ENCODE measurements at regions not wholly inside any gene's neighbourhood (a gene's known extent, or its start where the extent isn't known, plus 50 kb on each side); places are given as distances from the start of the nearest gene placed in this dataset.
"Not testable (repeated sequence)": the region's sequence is repeated elsewhere in the genome, so short reads cannot be mapped to it uniquely, and the experiment has no call there.

DNA sequence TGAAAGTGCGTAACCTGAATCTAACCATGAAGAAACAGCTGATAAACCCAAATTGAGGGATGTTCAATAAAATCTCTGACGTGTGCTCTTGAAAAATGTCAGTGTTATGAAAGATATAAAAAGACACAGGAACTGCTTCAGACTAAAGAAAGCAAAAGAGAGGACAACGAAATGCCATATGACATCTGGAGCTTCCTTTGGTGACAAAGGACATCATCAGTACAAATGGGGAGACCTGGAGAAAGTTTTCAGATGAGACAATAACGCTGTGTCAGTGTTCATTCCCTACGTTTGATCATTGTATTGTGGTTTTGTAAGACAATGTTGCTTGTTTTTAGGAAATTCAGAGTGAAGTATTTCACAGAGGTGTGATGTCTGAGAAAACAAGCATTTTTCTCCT is 125.9 kb upstream of the MAP1LC3B2 start:
- no peak for DNase-seq

DNA sequence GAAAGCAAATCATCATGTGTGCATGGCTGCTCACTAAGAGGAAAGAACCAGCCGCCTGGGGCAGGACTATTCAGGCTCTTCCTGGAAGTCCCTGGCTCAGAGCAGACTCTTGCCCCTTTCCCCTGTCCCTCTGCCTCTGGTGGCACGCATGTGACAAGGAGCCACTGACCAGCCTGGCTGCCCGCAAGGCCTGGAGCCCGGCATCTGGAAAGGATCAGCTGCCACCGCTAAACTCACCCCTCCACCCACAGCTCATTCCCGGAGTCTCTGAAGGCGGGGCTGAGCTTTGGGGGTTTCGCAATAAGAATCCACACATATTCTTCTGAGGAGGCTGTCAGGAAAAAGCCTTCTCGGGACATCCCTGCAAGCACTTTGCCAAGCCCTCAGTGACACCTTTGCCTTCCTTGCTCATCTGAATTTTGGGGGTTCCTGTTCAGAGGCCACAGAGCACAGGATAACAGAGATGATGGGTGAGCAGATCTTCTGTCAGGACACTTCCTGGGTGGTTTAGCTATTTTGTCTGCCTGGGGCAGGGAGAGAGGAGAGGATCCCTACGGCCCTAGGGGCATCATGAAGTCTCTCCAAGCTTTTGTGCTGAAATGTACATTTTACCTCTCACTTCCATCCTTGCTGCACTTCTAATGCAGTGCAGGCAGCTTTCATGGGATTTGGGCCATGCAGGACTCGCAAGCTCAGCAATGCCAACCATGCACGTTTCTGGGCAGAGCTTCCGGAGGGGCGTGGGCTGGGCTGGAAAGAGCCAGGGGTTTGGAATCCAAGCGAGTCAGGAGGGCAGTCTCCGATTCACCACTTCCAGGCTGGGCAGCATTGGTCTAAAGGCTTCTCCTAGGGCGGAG is 124.8 kb upstream of the MAP1LC3B2 start:
- DNase-seq: no peak

DNA sequence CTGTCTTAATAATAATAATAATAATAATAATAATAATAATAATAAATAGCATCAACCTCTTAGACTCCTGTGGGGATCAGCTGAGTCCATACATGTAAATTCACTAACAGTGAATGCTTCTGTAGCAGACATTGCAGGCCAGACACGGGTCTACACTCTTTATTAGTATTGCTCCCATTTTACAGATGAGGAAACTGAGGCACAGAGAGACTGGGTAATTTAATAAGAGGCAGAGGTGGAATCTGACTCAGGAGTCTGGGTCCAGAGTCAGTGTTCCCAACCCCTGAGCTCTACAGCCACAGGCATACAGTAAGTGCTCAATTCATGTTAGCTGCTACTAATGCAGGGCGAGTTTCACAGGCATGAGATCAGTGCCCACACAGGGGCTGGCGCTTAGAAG is 123.2 kb upstream of the MAP1LC3B2 start:
- no peak for DNase-seq

DNA sequence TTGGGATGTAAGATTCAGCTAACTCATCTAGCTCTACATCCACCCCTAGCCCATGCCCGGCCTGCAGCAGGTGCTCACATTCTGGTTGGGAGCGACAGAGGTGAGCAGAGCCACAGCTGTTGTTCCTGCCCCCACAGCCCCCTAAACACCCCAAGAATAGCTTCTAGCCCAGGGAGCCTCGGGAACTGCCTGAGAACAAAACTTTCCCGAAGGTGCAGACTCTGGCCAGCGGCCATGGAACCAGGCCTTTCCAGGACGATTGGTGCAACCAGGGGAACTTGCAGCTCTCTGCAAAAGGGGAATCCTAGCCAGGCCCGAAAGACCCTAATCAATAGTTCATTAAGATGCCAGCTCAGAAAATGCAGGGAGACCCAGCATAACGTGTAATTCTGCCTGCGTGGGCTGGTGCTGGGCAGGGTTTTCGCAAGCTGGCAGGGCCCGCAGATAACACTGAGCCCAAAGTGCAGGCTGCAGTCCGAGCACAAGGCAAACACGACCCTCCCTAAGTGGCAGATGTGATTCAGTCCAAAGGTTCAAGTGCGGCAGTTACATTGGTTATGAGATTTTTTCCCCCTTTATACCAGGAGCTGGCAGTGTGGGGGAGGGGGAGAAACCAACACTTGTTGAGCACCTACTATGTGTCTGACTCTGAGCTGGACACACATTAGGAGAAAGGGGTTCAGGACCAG is 122.5 kb upstream of the MAP1LC3B2 start:
- DNase-seq: no peak

DNA sequence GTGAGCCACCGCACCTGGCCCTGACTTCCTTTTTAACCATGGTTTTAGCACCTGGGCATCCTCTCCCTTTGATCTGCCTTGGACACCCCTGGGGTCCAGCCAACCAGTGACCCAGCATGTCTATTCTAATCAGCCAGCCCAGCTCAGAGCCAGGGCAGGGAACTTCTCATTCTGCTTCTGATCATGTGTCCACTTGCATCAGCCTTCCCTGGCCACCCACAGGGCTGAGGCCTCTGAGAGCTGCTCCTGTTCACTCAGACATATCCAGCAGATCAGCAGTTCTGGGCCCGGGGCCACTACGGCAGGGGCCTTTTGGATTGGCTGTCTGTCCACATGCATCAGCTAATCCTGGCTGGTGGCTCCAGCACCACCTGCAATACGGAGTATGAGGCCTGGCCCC is 117.9 kb upstream of the MAP1LC3B2 start:
- DNase-seq: no peak

DNA sequence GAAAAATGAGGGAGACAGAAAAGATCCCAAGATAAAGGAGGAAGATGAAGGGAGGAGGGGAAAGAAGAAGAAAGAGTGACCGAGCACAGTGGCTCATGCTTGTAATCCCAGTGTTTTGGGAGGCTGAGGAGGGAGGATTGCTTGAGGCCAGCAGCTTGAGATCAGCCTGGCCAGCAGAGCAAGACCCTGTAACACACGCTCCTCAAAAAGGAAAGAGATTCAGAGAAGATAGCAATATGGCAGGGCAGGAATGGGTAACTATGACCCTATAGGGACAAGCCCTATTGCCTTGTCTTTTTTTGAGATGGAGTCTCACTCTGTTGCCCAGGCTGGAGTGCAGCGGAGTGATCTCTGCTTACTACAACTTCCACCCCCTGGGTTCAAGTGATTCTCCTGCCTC is 116.9 kb upstream of the MAP1LC3B2 start:
- no peak for DNase-seq

DNA sequence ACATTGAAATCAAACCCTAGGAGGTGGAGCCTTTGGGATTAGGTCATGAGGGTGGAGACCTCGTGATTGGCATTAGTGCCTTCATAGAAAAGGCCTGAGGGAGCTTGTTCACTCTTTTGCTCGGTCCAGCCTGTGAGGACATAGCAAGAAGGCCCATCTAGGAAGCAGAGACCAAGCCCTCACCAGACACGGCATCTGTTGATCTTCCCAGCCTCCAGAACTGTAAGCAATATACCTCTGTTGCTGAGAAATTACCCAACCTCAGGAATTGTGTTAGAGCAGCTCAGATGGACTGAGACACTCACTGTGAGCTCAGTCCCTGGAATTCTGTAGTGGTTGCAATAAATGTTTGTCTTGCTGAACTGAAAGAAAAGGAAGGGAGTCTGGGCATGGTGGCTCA is 116.2 kb upstream of the MAP1LC3B2 start:
- DNase-seq: no peak

DNA sequence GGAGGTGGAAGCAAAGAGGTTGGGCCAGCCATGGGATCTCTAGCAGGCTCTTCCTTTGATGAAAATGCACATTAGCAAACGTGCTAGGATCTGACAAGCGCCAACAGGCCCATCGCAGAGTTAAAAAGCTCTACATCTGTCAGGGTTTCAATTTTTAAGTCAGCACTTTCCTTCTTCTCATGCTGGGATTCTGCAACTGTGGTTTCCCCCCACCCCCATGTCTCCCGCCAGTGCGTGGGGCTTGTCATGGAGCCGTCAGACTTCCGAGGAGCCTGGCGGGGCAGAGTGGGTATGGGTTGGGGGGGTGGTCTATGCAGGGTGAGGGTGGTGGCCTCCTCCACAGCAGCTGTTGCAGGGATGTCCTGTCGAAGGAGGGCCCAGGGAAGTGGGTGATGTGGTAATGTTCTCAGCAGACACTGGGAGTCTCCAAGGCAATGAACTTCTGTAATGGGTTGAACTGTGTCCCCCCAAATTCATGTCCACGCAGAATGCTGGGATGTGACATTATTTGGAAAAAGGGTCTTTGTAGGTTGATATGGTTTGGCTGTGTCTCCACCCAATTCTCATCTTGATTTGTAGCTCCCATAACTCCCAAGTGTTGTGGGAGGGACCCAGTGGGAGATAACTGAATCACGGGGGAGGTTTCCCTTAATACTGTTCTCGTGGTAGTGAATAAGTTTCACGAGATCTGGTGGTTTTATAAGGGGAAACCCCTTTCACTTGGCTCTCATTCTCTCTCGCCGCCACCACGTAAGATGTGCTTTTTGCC is 115.2 kb upstream of the MAP1LC3B2 start:
- peak; percentile 47 for DNase-seq

DNA sequence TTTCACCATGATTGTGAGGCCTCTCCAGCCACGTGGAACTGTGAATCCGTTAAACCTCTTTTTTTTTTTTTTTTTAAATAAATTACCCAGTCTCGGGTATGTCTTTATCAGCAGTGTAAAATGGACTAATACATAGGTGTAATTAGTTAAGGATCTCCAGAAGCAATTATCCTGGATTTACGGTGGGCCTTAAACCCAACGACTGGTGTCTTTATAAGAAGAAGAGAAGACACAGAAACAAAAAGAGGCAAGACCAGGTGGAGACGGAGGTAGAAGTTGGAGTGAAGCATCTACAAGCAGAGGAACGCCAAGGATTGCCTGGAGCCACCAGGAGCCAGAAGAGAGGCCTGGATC is 114.6 kb upstream of the MAP1LC3B2 start:
- DNase-seq: no peak

DNA sequence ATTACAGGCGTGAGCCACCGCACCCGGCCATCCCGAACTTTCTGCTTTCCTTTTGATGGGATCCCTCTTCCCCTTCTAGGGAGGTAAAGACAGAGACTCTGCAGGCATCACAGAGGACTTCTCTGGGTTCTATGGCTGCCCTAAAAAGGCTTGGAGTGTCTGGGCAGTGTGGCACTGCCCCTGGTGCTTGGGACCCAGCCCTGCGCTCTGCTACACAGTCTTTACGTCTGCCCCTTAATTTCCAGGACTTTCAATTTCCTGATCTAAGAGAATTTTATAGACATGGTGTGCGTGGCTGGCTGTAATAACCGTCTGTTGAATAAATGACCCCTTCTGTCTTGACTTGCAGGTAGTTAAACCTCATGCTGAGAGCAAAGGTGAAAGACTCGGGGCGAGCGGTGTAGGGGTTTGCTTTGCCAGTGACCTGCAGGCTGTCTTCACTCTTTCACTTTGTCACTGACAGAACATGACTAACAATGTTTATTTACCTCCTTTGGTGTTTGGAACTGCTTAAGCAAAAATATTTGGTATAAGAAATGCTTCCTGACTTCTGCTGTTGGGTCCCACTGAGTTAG is 110.9 kb upstream of the MAP1LC3B2 start:
- DNase-seq: no peak

DNA sequence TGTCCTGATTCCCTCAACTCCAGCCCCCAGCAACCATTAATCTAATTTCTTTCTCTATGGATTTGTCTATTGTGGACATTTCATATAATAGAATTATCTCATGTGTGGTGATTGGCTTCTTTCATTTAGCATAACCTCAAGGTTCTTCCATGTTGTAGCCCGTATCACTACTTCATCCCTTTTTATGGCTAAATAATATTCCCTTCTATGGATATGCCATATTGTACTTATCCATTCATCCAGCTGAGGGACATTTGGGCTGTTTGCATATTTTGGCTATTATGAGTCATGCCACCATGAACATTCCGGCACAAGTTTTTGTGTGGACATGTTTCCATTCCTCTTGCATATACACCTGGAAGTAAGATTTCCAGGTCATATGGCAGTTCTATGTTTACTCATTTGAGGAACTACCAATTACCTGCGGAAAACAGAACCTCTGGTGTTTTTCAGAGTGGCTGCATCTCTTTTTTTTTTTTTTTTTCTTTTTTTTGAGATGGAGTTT is 108.7 kb upstream of the MAP1LC3B2 start:
- DNase-seq: no peak

DNA sequence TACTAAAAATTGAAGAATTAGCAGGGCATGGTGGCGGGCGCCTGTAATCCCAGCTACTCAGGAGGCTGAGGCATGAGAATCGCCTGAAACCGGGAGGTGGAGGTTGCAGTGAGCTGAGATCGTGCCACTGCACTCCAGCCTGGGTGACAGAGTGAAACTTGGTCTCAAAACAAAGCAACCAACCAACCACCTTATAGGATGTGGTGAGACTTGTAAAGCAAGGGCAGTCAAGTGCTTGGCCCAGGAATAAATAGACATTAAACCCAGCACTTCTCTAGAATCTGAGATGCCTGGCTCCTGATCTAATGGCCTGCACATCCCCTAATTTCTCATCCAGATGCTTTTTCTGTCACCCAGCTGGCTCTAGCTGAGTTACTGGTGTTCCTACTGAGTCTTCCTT is 106.2 kb upstream of the MAP1LC3B2 start:
- not testable (repeated sequence) for DNase-seq

DNA sequence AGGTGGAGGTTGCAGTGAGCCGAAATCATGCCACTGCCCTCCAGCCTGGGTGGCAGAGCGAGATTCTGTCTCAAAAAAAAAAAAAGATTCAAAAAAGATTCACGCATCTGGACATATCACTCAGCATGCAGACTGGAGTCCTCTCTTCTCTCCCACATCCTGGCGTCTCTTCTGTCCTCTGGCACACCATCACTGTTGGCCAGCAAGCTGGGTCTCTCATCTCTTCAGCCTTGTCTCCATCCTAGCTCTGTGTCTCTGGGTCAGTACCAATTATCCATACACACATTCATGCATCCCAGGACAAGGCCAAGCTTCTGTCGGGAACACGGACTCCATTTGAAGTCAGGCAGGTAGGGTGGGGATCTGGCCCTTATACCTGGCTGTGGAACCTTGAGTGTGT is 105.5 kb upstream of the MAP1LC3B2 start:
- DNase-seq: no peak

DNA sequence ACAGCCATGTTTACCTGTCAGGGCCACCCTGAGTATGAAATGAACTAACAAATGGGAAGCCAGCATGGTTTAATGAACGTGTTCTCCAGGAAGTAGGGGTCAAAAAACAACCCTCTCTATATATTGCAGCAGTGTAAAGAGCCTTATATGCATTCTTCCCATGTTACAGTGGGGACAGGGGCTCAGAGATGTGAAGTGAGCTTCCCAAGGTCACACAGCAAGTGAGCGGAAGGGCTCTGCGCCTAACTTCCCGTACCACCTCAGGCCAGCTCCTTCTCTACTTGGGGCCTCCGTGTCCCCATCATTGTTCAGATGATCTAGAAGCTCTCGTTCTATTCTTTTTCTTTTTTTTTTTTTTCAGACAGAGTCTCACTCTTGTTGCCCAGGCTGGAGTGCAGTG is 105.1 kb upstream of the MAP1LC3B2 start:
- no peak for DNase-seq

DNA sequence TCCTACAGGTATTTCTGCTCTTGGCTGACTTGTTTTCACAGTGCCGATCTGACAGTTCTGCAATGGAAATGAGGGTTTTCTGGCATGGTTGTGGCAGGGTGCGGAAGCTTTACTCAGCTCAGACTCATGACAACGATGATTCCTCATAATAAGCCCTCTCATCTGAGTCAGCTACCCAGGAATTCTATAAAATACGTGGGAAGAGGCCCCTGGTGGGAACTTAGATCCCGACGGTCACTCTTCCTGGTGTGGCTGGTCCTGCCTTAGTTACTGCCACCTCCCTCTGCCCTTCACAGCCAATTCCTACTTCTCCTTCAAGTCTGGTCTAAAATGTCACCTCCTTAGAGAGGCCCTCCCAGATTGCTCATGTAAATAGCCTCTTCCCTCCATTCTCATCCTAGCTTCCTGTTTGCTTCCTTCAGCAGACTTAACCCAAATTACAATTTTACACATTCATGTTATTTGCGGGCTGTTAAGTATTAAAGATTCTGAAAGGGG is 104.2 kb upstream of the MAP1LC3B2 start:
- no peak for DNase-seq

DNA sequence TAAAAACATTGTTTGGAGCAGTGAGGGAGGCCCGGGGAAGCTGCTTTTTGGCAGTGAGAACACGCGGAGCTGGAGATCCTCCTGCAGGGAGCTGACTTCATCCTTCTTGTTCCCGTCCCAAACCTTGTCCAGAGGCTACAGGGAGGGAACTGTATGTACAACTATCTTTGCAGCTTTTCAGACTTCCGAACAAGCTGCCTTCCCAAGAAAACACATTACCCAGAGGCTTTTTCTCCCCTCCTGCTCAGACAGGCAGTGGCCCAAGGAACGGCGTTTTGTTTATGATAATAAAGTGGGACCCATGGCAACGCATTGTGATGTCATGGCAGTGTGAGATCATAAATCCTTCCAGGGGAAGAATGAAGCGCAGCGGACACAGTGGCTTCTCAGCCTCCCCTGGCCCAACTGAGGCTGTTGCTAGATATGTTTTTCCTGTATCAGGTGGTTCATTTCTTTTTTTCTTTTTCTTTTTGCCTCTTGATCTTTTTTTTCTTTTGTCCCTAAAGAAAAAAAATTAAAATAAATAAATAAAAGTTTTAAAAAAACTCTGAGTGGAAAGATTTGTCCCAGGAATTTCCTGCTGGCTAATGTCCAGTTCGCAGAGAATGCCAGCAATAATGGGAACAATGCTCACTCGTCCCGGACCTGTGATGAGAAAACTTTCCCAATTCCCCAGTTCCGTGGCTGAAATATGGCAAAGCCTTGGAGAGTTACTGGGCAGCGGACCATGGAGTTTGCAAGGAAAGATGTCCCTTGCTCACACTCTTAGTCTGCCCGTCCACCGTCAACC is 103.4 kb upstream of the MAP1LC3B2 start:
- no peak for DNase-seq

DNA sequence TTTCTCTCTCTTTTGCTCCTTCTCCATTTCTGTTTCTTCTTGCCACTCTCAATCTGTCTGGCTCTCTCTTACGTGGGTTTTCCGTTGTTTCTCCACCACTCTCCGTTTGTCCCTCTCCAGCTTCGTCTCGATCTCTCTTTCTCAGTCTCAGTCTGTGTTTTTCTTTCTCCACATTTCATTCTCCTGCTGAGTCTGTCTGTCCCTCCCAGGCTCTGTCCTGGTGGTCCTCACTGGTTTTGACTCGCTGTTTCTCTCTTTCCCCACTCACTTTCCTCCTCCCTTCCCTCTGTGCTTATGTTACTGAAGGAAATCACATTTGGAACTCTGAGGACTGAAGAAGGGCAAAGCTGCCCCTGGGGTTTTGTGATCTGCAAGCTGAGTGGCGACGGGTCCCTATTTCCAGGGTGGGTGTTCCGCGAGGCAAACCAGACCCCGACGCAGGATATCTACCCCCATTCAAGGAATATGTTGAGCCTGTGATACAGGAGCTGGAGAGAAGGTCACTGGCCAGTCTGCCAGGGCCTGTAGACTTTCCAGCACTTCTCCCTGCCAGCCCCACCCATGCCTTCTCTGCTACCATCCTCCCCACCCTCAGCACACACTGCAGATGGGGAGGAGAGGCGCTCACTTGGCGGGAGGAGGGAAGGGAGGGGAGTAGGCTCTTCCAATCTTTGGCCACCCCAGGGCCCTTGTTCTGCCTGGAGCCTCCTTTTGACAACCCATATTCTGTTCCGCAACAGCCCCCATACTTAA is 102.7 kb upstream of the MAP1LC3B2 start:
- DNase-seq: no peak

DNA sequence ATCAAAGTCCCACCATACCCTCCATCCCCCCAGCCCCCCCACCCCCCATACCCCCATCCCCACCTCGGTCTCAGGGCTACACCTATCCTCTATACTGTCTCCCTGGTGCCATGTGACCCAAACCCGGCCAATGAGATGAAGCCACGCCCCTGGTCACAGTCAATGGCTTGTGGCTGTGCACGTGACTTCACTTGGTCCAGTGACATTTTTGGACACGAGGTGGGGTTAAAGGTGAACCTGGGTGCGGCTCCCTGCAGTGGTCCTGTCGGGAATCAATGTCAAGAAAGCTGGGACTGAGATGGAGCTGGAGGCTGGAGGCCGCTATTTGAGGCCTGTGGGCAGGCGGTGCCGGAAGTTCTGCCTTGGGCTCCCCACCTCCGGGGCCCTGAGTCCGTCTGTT is 100.7 kb upstream of the MAP1LC3B2 start:
- no peak for DNase-seq

DNA sequence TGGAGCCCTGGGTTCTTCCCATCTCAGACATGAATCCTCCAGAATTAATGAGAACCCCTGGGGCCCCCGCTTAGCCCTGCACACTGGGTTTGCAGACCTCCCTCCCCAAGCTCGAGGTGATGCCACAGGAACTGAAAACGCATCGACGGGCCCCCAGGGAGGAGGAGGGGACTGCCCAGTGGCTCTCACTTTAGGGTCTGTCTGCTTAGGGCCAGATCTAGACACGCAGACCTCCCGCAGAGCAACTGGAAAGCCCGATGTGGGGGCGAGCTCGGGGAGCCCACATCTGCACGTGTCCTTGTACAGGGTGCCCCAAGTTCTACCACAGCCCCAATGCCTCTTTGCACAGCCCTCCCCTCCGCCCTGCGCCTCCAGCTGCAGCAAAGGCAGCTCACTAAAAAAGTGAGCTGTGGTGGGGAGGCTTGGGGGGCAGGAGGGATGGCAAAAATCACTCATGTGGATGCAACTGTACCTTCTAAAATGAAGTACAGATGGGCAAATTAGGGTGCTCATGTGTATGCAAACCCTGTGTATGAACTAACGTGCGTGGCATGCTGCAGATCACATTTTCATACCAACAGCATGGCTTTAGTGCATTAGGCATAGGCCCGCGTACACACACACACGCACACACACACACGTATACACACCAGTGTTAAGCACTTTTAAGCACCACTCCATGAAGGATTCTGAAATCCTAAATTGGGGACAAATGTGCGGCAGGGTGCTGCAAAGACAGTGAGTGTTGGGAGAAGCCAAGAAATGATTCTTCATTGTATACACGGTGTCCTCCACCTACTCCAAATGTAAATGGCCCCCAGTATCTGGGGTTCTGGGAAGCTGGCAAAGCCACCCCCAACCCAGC is 99.9 kb upstream of the MAP1LC3B2 start:
- no peak for DNase-seq

DNA sequence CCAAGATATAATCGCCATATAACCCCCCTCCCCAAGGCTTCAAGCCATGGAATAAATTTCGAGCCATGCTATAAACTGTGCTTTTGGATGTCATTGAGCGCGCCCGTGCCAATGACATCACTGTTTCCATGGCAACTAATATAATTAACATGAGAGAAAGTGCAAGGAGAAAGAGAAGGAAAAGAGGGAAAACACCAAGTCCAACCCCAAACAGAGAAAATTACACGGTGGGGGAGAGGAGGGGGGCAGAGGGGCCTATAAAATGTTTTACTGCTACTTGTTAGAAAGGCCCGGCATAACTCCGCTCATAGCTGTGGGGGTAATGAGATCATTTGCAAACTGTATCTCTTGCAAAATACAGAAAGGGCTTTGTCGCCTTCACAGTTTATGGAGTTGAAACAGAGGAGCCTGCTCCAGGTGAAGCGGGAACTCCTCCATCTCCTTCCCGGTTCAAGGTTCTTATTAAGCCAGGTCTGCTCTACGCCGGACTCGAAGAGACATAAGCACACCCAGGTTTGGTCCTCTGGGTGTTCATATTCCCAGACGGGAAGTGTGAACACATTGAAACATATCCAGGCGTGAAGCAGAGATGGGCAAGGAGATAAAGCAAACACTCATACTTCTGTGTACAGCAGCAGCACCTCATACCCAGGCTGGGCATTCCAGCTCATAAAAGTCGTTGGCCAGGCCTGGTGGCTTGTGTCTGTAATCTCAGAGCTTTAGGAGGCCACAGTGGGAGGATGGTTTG is 99.1 kb upstream of the MAP1LC3B2 start:
- DNase-seq: no peak

All from stimulated activated CD4-positive, alpha-beta T cell treated with anti-CD3 and anti-CD28 coated beads, Interleukin-15, amount 100 ng/mL, for 24 hours (primary cell).